Calu3 (cell line): ENCODE measurements at regions not wholly inside any gene's neighbourhood (a gene's known extent, or its start where the extent isn't known, plus 50 kb on each side); places are given as distances from the start of the nearest gene placed in this dataset.

Experiments used
- BruUV-seq: library from RNA; stranded (reverse); fragments of 400-500 nt; replicated peaks from 2 replicates; lab custom pipeline; 2021; lab: Mats Ljungman, UMichigan
- CTCF ChIA-PET: fragments of 300-600 bp; sonication (Branson Sonifier 250); formaldehyde crosslinking; loops from one replicate; lab custom pipeline; 2022; ENCODE audit warnings: antibody characterized with exemption; lab: Charles Lee
- DNase-seq: peaks from one replicate; pipeline ENCODE4 v3.0.0; 2022
- H3K27ac Mint-ChIP-seq: one replicate; pipeline ENCODE4 v1.8.0; 2022; ENCODE audit warnings: mixed read lengths; ENCODE audit not compliant: unreplicated experiment
- H3K27me3 Mint-ChIP-seq: one replicate; pipeline ENCODE4 v1.8.0; 2022; ENCODE audit warnings: mixed read lengths; ENCODE audit not compliant: unreplicated experiment
- H3K36me3 Mint-ChIP-seq: one replicate; pipeline ENCODE4 v1.8.0; 2022; ENCODE audit warnings: mild to moderate bottlenecking, moderate library complexity, mixed read lengths; ENCODE audit not compliant: insufficient read depth, unreplicated experiment
- H3K4me1 Mint-ChIP-seq: one replicate; pipeline ENCODE4 v1.8.0; 2022; ENCODE audit warnings: mild to moderate bottlenecking, low read depth, mixed read lengths; ENCODE audit not compliant: unreplicated experiment
- H3K4me3 Mint-ChIP-seq: one replicate; pipeline ENCODE4 v1.8.0; 2022; ENCODE audit warnings: mild to moderate bottlenecking, low read depth, moderate library complexity, mixed read lengths; ENCODE audit not compliant: unreplicated experiment
- H3K9me3 Mint-ChIP-seq: one replicate; pipeline ENCODE4 v1.8.0; 2022; ENCODE audit warnings: low read depth, mixed read lengths; ENCODE audit not compliant: unreplicated experiment
- intact Hi-C: fragments of 100-400 bp; cut with micrococcal nuclease; formaldehyde crosslinking; loops from one replicate; pipeline ENCODE4 v1.10.0; 2022; ENCODE audit not compliant: unreplicated experiment
- TF ChIP-seq, protein P1 (sequence below): fragments of 200-600 bp; IDR thresholded peaks from one replicate; pipeline ENCODE4 v1.8.0; 2022; ENCODE audit warnings: antibody characterized with exemption; ENCODE audit not compliant: unreplicated experiment

DNA sequence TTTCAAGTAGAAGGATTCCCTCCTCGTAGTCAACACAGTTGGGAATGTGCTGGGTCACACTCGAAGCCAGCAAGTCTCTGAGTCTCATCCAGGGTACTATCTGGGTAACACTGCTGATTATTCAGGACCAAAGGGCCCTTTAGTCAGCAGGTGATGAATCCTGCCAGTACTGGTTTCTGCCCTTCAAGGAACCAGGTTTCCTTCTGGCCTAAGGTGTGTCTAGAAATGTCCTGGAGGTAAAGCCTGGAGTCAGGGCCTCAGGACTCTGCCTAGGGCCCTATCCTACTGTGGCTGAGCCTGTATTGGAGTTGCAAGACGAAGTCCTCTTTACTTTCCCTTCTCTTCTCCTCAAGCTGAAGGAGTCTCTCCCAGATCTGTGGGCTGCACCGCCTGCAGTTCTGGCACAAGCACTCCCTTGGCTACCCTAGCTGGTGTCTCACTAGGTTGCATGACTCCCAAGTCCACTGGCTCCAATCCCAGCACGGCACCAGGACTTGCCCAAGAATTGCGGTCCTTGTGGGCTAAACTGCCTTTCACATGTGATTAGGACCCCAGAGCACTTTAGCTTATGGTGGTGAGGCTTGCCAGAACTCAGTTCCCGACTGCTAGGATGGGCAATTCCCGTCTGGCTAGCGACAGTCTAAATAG lies 193.7 kb upstream of the PDE3A start:
- Mint-ChIP-seq H3K27ac (no peak overlapping the region), H3K4me3 (no peak overlapping the region), H3K36me3 (no peaks in the 10 kb centered on the region), H3K27me3 (no peaks in the 10 kb centered on the region), H3K9me3 (no peaks in the 10 kb centered on the region), H3K4me1 (no peaks in the 10 kb centered on the region)
- CTCF ChIA-PET, result no interaction called here
- TF ChIP-seq, protein P1, sequence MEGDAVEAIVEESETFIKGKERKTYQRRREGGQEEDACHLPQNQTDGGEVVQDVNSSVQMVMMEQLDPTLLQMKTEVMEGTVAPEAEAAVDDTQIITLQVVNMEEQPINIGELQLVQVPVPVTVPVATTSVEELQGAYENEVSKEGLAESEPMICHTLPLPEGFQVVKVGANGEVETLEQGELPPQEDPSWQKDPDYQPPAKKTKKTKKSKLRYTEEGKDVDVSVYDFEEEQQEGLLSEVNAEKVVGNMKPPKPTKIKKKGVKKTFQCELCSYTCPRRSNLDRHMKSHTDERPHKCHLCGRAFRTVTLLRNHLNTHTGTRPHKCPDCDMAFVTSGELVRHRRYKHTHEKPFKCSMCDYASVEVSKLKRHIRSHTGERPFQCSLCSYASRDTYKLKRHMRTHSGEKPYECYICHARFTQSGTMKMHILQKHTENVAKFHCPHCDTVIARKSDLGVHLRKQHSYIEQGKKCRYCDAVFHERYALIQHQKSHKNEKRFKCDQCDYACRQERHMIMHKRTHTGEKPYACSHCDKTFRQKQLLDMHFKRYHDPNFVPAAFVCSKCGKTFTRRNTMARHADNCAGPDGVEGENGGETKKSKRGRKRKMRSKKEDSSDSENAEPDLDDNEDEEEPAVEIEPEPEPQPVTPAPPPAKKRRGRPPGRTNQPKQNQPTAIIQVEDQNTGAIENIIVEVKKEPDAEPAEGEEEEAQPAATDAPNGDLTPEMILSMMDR, result no peak
- DNase-seq, result no peak
- intact Hi-C loops, result no loop called here
- no TSS peak for BruUV-seq

- TF ChIP-seq, protein P1, result no peak
- no TSS peak for BruUV-seq
- no peak for DNase-seq
- intact Hi-C loops, result no loop called here
- no peaks in the 10 kb centered on the region for H3K27me3 Mint-ChIP-seq
- H3K9me3 Mint-ChIP-seq, result no peaks in the 10 kb centered on the region
- H3K4me1 Mint-ChIP-seq, result no peaks in the 10 kb centered on the region
- no peak overlapping the region for H3K4me3 Mint-ChIP-seq
- CTCF ChIA-PET, result no interaction called here
- no peak overlapping the region for H3K27ac Mint-ChIP-seq
- no peaks in the 10 kb centered on the region for H3K36me3 Mint-ChIP-seq
Observed at GRCh38 chr12:20175704-20176388, 192.5 kb upstream of the PDE3A start.

GRCh38 chr12:20181416-20182180 lies 186.7 kb upstream of the PDE3A start:
- CTCF ChIA-PET, result no interaction called here
- Mint-ChIP-seq H3K4me1 (peaks cover 10% of the 10 kb centered on the region), H3K36me3 (no peaks in the 10 kb centered on the region), H3K27ac (no peak overlapping the region), H3K4me3 (no peak overlapping the region), H3K27me3 (no peaks in the 10 kb centered on the region), H3K9me3 (no peaks in the 10 kb centered on the region)
- intact Hi-C loops, result no loop called here
- BruUV-seq, result no TSS peak
- TF ChIP-seq, protein P1, result no peak
- DNase-seq, result no peak

DNA sequence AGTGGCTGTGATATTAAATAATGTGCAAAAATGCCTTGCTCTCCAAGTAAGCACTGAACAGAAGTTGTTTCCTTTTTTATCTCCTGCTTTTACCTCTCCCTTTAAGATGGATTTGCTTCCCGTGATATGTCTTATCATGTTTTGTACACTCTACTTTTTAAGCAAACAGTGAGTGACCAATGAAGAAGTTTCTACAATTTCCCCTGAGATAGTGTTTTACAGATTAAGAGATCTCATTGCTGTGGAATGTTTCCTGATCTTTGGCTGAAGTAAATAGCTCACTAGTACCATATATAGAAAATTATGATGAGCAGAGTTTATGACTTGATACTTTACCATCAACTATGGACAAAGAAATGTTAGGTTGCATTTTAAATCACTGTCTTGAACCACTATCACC lies 184.8 kb upstream of the PDE3A start:
- H3K4me3 Mint-ChIP-seq, result no peak overlapping the region
- peaks cover 10% of the 10 kb centered on the region for H3K4me1 Mint-ChIP-seq
- intact Hi-C loops, result no loop called here
- no peak overlapping the region for H3K27ac Mint-ChIP-seq
- no peaks in the 10 kb centered on the region for H3K36me3 Mint-ChIP-seq
- TF ChIP-seq, protein P1, result no peak
- no peak for DNase-seq
- CTCF ChIA-PET, result no interaction called here
- no TSS peak for BruUV-seq
- H3K9me3 Mint-ChIP-seq, result no peaks in the 10 kb centered on the region
- H3K27me3 Mint-ChIP-seq, result no peaks in the 10 kb centered on the region
